ENCODE measurements at regions not wholly inside any gene's neighbourhood (a gene's known extent, or its start where the extent isn't known, plus 50 kb on each side); places are given as distances from the start of the nearest gene placed in this dataset.

GRCh38 chr10:113389969-113390368 is 162.9 kb upstream of the HABP2 start:
- H3K4me3 ChIP-seq (replicated peaks; ENCODE audit: low read depth, low read length), result no peak overlapping the region
- no peak for TF ChIP-seq CTCF (IDR thresholded peaks at IDR 0.05; ENCODE audit: low read length, missing control alignments)
- no peak for DNase-seq (ENCODE audit: low read depth)

- TF ChIP-seq CTCF (IDR thresholded peaks at IDR 0.05; ENCODE audit: low read length, missing control alignments), result no peak
Measured at GRCh38 chr10:113390896-113391295, 162.0 kb upstream of the HABP2 start.

GRCh38 chr10:113397047-113397446 is 155.8 kb upstream of the HABP2 start:
- no peak overlapping the region for H3K4me3 ChIP-seq (replicated peaks; ENCODE audit: low read depth, low read length)
- no peak for TF ChIP-seq CTCF (IDR thresholded peaks at IDR 0.05; ENCODE audit: low read length, missing control alignments)
- DNase-seq (ENCODE audit: low read depth), result no peak

More at GRCh38 chr10:113390896-113391295, 162.0 kb upstream of the HABP2 start:
- no peak for DNase-seq (ENCODE audit: low read depth)
- no peak overlapping the region for H3K4me3 ChIP-seq (replicated peaks; ENCODE audit: low read depth, low read length)

- no peak overlapping the region for H3K4me3 ChIP-seq (replicated peaks; ENCODE audit: low read depth, low read length)
- DNase-seq (ENCODE audit: low read depth), result no peak
- TF ChIP-seq CTCF (IDR thresholded peaks at IDR 0.05; ENCODE audit: low read length, missing control alignments), result no peak
Measured at GRCh38 chr10:113399065-113399464, 153.8 kb upstream of the HABP2 start.

GRCh38 chr10:113402602-113403001 is 150.3 kb upstream of the HABP2 start:
- DNase-seq (ENCODE audit: low read depth), result no peak
- no peak for TF ChIP-seq CTCF (IDR thresholded peaks at IDR 0.05; ENCODE audit: low read length, missing control alignments)
- no peak overlapping the region for H3K4me3 ChIP-seq (replicated peaks; ENCODE audit: low read depth, low read length)

- DNase-seq (ENCODE audit: low read depth), result no peak
- no peak overlapping the region for H3K4me3 ChIP-seq (replicated peaks; ENCODE audit: low read depth, low read length)
- TF ChIP-seq CTCF (IDR thresholded peaks at IDR 0.05; ENCODE audit: low read length, missing control alignments), result no peak
Measured at GRCh38 chr10:113407218-113407617, 145.6 kb upstream of the HABP2 start.

GRCh38 chr10:113409175-113409574 is 143.7 kb upstream of the HABP2 start:
- H3K4me3 ChIP-seq (replicated peaks; ENCODE audit: low read depth, low read length), result no peak overlapping the region
- no peak for TF ChIP-seq CTCF (IDR thresholded peaks at IDR 0.05; ENCODE audit: low read length, missing control alignments)
- no peak for DNase-seq (ENCODE audit: low read depth)

All from fibroblast of pulmonary artery (primary cell).